ENCODE measurements at regions not wholly inside any gene's neighbourhood (a gene's known extent, or its start where the extent isn't known, plus 50 kb on each side); places are given as distances from the start of the nearest gene placed in this dataset.

GRCh38 chr9:13917534-13917933 is 396.4 kb downstream of the NFIB start:
- H3K9me2 ChIP-seq (replicated peaks; ENCODE audit: control insufficient read depth, low read length), result no peaks in the 10 kb centered on the region
- H3K36me3 ChIP-seq (ENCODE audit: control insufficient read depth, low read length), result no peaks in the 10 kb centered on the region
- H3K4me3 ChIP-seq (ENCODE audit: low read length), result no peak overlapping the region
- H3K27ac ChIP-seq (ENCODE audit: low read depth, low read length), result no peak overlapping the region
- no peaks in the 10 kb centered on the region for H4K20me1 ChIP-seq (ENCODE audit: control insufficient read depth, insufficient read depth, low read depth, low read length)
- H3K79me2 ChIP-seq (ENCODE audit: control insufficient read depth, low read length), result no peaks in the 10 kb centered on the region
- TF ChIP-seq CTCF (IDR thresholded peaks at IDR 0.05; ENCODE audit: low read depth, low read length, poor library complexity, severe bottlenecking), result no peak
- H3F3A ChIP-seq (ENCODE audit: control insufficient read depth, insufficient read depth), result no peaks in the 10 kb centered on the region
- no peak overlapping the region for H3K4me2 ChIP-seq (ENCODE audit: low read length)
- H3K27me3 ChIP-seq (ENCODE audit: control insufficient read depth, low read length), result no peaks in the 10 kb centered on the region
- H3K4me1 ChIP-seq (ENCODE audit: control insufficient read depth, low read length), result no peaks in the 10 kb centered on the region
- no peaks in the 10 kb centered on the region for H3K9me3 ChIP-seq (ENCODE audit: control insufficient read depth, insufficient read depth, low read length)

GRCh38 chr9:13915591-13916301 is 398.2 kb downstream of the NFIB start:
- Histone ChIP-seq H3K36me3 (ENCODE audit: control insufficient read depth, low read length) (no peaks in the 10 kb centered on the region), H3K9me2 (replicated peaks; ENCODE audit: control insufficient read depth, low read length) (no peaks in the 10 kb centered on the region), H3K9me3 (ENCODE audit: control insufficient read depth, insufficient read depth, low read length) (no peaks in the 10 kb centered on the region), H3K27ac (ENCODE audit: low read depth, low read length) (no peak overlapping the region), H3K4me2 (ENCODE audit: low read length) (no peak overlapping the region), H3K79me2 (ENCODE audit: control insufficient read depth, low read length) (no peaks in the 10 kb centered on the region), H4K20me1 (ENCODE audit: control insufficient read depth, insufficient read depth, low read depth, low read length) (no peaks in the 10 kb centered on the region), H3K4me1 (ENCODE audit: control insufficient read depth, low read length) (no peaks in the 10 kb centered on the region), H3K27me3 (ENCODE audit: control insufficient read depth, low read length) (no peaks in the 10 kb centered on the region), H3F3A (ENCODE audit: control insufficient read depth, insufficient read depth) (no peaks in the 10 kb centered on the region), H3K4me3 (ENCODE audit: low read length) (no peak overlapping the region)
- TF ChIP-seq EZH2phosphoT487 (IDR thresholded peaks at IDR 0.05; ENCODE audit: borderline replicate concordance, low read length) (no peak), CTCF (IDR thresholded peaks at IDR 0.05; ENCODE audit: low read depth, low read length, poor library complexity, severe bottlenecking) (no peak)

- Histone ChIP-seq H3K9me3 (ENCODE audit: control insufficient read depth, insufficient read depth, low read length) (no peaks in the 10 kb centered on the region), H3K4me2 (ENCODE audit: low read length) (no peak overlapping the region), H3K9me2 (replicated peaks; ENCODE audit: control insufficient read depth, low read length) (no peaks in the 10 kb centered on the region), H3K36me3 (ENCODE audit: control insufficient read depth, low read length) (no peaks in the 10 kb centered on the region), H4K20me1 (ENCODE audit: control insufficient read depth, insufficient read depth, low read depth, low read length) (no peaks in the 10 kb centered on the region), H3K4me1 (ENCODE audit: control insufficient read depth, low read length) (no peaks in the 10 kb centered on the region), H3K79me2 (ENCODE audit: control insufficient read depth, low read length) (no peaks in the 10 kb centered on the region), H3K4me3 (ENCODE audit: low read length) (no peak overlapping the region), H3K27me3 (ENCODE audit: control insufficient read depth, low read length) (no peaks in the 10 kb centered on the region), H3F3A (ENCODE audit: control insufficient read depth, insufficient read depth) (no peaks in the 10 kb centered on the region), H3K27ac (ENCODE audit: low read depth, low read length) (no peak overlapping the region)
- no peak for TF ChIP-seq CTCF (IDR thresholded peaks at IDR 0.05; ENCODE audit: low read depth, low read length, poor library complexity, severe bottlenecking)
- no peak for TF ChIP-seq EZH2phosphoT487 (IDR thresholded peaks at IDR 0.05; ENCODE audit: borderline replicate concordance, low read length)
These were observed 398.8 kb downstream of the NFIB start for GRCh38 chr9:13915131-13915530.

Measured in DOHH2 (cell line).